Breast epithelium (tissue), 4 donors: ENCODE measurements at regions not wholly inside any gene's neighbourhood (a gene's known extent, or its start where the extent isn't known, plus 50 kb on each side); places are given as distances from the start of the nearest gene placed in this dataset.

Experiments used
- DNase-seq, 2 donors: peaks; one replicate each; pipeline ENCODE4 v3.0.0-alpha.2; 2019; ENCODE audit warnings: low spot score in 2 of 2
- H3K27ac ChIP-seq, 2 donors: fragments of 200-600 bp; sonication (generic) in 1 of 2; one replicate each; pipeline ENCODE4 v1.5.1; 2016 to 2019; ENCODE audit warnings: mild to moderate bottlenecking in 1 of 2
- H3K27me3 ChIP-seq, 2 donors: fragments of 200-600 bp; sonication (generic) in 1 of 2; one replicate each; pipeline versions ENCODE4 v1.5.1 to v1.6.0; 2017 to 2019; ENCODE audit warnings: control low read depth in 1 of 2, mild to moderate bottlenecking in 1 of 2
- H3K36me3 ChIP-seq: fragments of 200-600 bp; one replicate; pipeline ENCODE4 v1.5.1; 2019
- H3K4me1 ChIP-seq, 2 donors: fragments of 200-600 bp; sonication (generic); one replicate each; pipeline ENCODE4 v1.5.1; 2016 to 2019; ENCODE audit warnings: control low read depth in 1 of 2
- H3K4me3 ChIP-seq, 3 donors: fragments of 200-600 bp; sonication (generic); 1 replicate in 2 of 3; 2 replicates in 1 of 3; pipeline ENCODE4 v1.5.1; 2016 to 2019; ENCODE audit warnings: mild to moderate bottlenecking in 3 of 3, moderate library complexity in 2 of 3
- H3K9me3 ChIP-seq, 2 donors: fragments of 200-600 bp; sonication (generic) in 1 of 2; one replicate each; pipeline ENCODE4 v1.5.1; 2016 to 2019; ENCODE audit warnings: control low read depth in 1 of 2
- POLR2A ChIP-seq: fragments of 450-650 bp; IDR thresholded peaks from one replicate; pipeline ENCODE4 v1.6.1; 2016; ENCODE audit warnings: antibody characterized with exemption, mild to moderate bottlenecking, moderate library complexity
- POLR2AphosphoS5 ChIP-seq, 3 donors: sonication (generic); formaldehyde crosslinking; IDR thresholded peaks; one replicate each; pipeline ENCODE4 v1.6.1; 2017; ENCODE audit warnings: antibody characterized with exemption in 3 of 3
- intact Hi-C: fragments of 100-400 bp; cut with DNase I; formaldehyde crosslinking; loops from one replicate; pipeline ENCODE4 v1.15.1; 2023; ENCODE audit warnings: low total_unique reads
- TF ChIP-seq, protein P1 (sequence below), 3 donors: fragments of 450-650 bp; IDR thresholded peaks; one replicate each; pipeline ENCODE4 v1.5.1; 2016 to 2017; ENCODE audit warnings: antibody characterized with exemption in 3 of 3, mild to moderate bottlenecking in 3 of 3, moderate library complexity in 3 of 3

DNA sequence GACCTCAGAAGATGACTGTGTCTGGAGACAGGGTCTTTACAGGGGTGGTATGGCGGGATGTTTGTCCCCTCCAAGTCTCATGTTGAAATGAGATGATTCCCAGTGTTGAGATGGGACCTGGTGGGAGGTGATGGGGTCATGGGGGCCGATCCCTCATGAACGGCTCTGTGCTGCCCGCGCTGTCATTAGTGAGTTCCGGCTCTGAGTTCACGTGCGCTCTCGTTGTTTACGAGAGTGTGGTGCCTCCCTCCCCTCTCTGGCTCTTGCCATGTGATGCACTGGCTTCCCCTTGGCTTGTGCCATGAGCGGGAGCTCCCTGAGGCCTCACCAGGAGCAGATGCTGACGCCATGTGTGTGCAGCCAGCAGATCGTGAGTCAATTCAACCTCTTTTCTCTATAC, 830.8 kb downstream of the TBC1D22A start:
- H3K27ac ChIP-seq, result no peak overlapping the region
- no peak overlapping the region for H3K4me3 ChIP-seq
- DNase-seq, result no peak
- H3K4me1 ChIP-seq, result no peaks in the 10 kb centered on the region
- H3K36me3 ChIP-seq, result no peaks in the 10 kb centered on the region
- intact Hi-C loops, result no loop called here
- H3K27me3 ChIP-seq, result peaks cover 0 to 27% of the 10 kb centered on the region in 2 donors
- no peaks in the 10 kb centered on the region for H3K9me3 ChIP-seq
- no peak for TF ChIP-seq POLR2AphosphoS5 (IDR thresholded peaks at IDR 0.05)
- no peak for TF ChIP-seq POLR2A
- TF ChIP-seq, protein P1, sequence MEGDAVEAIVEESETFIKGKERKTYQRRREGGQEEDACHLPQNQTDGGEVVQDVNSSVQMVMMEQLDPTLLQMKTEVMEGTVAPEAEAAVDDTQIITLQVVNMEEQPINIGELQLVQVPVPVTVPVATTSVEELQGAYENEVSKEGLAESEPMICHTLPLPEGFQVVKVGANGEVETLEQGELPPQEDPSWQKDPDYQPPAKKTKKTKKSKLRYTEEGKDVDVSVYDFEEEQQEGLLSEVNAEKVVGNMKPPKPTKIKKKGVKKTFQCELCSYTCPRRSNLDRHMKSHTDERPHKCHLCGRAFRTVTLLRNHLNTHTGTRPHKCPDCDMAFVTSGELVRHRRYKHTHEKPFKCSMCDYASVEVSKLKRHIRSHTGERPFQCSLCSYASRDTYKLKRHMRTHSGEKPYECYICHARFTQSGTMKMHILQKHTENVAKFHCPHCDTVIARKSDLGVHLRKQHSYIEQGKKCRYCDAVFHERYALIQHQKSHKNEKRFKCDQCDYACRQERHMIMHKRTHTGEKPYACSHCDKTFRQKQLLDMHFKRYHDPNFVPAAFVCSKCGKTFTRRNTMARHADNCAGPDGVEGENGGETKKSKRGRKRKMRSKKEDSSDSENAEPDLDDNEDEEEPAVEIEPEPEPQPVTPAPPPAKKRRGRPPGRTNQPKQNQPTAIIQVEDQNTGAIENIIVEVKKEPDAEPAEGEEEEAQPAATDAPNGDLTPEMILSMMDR (IDR thresholded peaks at IDR 0.05), result no peak

- intact Hi-C loops, result no loop called here
- DNase-seq, result no peak
- H3K27ac ChIP-seq, result no peak overlapping the region
- H3K4me3 ChIP-seq, result no peak overlapping the region
- TF ChIP-seq, protein P1 (IDR thresholded peaks at IDR 0.05), result no peak
- TF ChIP-seq POLR2AphosphoS5 (IDR thresholded peaks at IDR 0.05), result no peak
- peaks cover 0 to 32% of the 10 kb centered on the region in 2 donors for H3K27me3 ChIP-seq
- H3K4me1 ChIP-seq, result no peaks in the 10 kb centered on the region
- no peaks in the 10 kb centered on the region for H3K36me3 ChIP-seq
- no peaks in the 10 kb centered on the region for H3K9me3 ChIP-seq
These were observed 830.3 kb downstream of the TBC1D22A start for GRCh38 chr22:47592791-47593190.

- H3K9me3 ChIP-seq, result no peaks in the 10 kb centered on the region
- no peak overlapping the region for H3K27ac ChIP-seq
- TF ChIP-seq POLR2AphosphoS5 (IDR thresholded peaks at IDR 0.05) (no peak), POLR2A (no peak)
- TF ChIP-seq, protein P1 (IDR thresholded peaks at IDR 0.05), result no peak
- intact Hi-C loops, result no loop called here
- H3K4me3 ChIP-seq, result no peak overlapping the region
- no peak for DNase-seq
- H3K4me1 ChIP-seq, result no peaks in the 10 kb centered on the region
- H3K27me3 ChIP-seq, result peaks cover 0 to 32% of the 10 kb centered on the region in 2 donors
- no peaks in the 10 kb centered on the region for H3K36me3 ChIP-seq
These were observed 829.3 kb downstream of the TBC1D22A start for GRCh38 chr22:47591709-47592108.

- DNase-seq, result no peak
- Histone ChIP-seq H3K27me3 (peaks cover 0 to 27% of the 10 kb centered on the region in 2 donors), H3K27ac (no peak overlapping the region), H3K4me3 (no peak overlapping the region), H3K36me3 (no peaks in the 10 kb centered on the region), H3K4me1 (no peaks in the 10 kb centered on the region), H3K9me3 (no peaks in the 10 kb centered on the region)
- intact Hi-C loops, result no loop called here
- TF ChIP-seq, protein P1 (IDR thresholded peaks at IDR 0.05), result no peak
- no peak for TF ChIP-seq POLR2A
- no peak for TF ChIP-seq POLR2AphosphoS5 (IDR thresholded peaks at IDR 0.05)
These were observed 828.6 kb downstream of the TBC1D22A start for GRCh38 chr22:47591016-47591415.

- H3K36me3 ChIP-seq, result no peaks in the 10 kb centered on the region
- no peaks in the 10 kb centered on the region for H3K4me1 ChIP-seq
- no peak overlapping the region for H3K27ac ChIP-seq
- intact Hi-C loops, result no loop called here
- peaks cover 0 to under 1% of the 10 kb centered on the region in 2 donors for H3K9me3 ChIP-seq
- TF ChIP-seq POLR2AphosphoS5 (IDR thresholded peaks at IDR 0.05), result no peak
- TF ChIP-seq POLR2A, result no peak
- TF ChIP-seq, protein P1 (IDR thresholded peaks at IDR 0.05), result no peak
- no peak for DNase-seq
- peaks cover 0 to 27% of the 10 kb centered on the region in 2 donors for H3K27me3 ChIP-seq
- no peak overlapping the region for H3K4me3 ChIP-seq
These were observed 827.1 kb downstream of the TBC1D22A start for GRCh38 chr22:47589271-47590250.
